ENCODE measurements at regions not wholly inside any gene's neighbourhood (a gene's known extent, or its start where the extent isn't known, plus 50 kb on each side); places are given as distances from the start of the nearest gene placed in this dataset.
A peak's percentile ranks its signal among the peaks of the same experiment; 100 is the strongest.

DNA sequence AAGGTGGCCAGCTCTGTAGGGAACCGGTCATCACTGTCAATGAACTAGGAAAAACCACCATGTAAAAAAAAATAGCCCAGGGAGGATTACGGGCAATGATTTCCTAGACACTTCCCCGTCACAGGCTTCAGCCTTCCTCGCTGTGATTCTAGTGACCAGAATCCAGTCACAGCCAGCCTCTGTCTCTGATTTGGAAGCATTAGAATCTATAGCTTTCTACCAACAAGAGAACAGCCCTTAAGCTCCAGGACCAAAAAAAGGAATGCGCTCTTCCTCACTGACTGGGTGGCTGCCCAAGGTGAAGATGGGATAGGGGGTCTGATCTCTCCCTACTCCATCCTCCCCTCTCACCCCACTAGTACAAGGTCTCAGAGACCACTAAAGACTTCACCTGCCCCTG is 67.2 kb downstream of the TEX35 start:
- TF ChIP-seq TAF1 (IDR thresholded peaks at IDR 0.05; ENCODE audit: low read depth), result no peak
- no peak for TF ChIP-seq CEBPB (IDR thresholded peaks at IDR 0.05)
- TF ChIP-seq, protein P1, sequence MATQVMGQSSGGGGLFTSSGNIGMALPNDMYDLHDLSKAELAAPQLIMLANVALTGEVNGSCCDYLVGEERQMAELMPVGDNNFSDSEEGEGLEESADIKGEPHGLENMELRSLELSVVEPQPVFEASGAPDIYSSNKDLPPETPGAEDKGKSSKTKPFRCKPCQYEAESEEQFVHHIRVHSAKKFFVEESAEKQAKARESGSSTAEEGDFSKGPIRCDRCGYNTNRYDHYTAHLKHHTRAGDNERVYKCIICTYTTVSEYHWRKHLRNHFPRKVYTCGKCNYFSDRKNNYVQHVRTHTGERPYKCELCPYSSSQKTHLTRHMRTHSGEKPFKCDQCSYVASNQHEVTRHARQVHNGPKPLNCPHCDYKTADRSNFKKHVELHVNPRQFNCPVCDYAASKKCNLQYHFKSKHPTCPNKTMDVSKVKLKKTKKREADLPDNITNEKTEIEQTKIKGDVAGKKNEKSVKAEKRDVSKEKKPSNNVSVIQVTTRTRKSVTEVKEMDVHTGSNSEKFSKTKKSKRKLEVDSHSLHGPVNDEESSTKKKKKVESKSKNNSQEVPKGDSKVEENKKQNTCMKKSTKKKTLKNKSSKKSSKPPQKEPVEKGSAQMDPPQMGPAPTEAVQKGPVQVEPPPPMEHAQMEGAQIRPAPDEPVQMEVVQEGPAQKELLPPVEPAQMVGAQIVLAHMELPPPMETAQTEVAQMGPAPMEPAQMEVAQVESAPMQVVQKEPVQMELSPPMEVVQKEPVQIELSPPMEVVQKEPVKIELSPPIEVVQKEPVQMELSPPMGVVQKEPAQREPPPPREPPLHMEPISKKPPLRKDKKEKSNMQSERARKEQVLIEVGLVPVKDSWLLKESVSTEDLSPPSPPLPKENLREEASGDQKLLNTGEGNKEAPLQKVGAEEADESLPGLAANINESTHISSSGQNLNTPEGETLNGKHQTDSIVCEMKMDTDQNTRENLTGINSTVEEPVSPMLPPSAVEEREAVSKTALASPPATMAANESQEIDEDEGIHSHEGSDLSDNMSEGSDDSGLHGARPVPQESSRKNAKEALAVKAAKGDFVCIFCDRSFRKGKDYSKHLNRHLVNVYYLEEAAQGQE (IDR thresholded peaks at IDR 0.05; ENCODE audit: low read depth), result no peak
- no peak for TF ChIP-seq TCF12 (IDR thresholded peaks at IDR 0.05; ENCODE audit: low read depth)
- no peak for TF ChIP-seq CREB1 (IDR thresholded peaks at IDR 0.05; ENCODE audit: low read depth)
- no peak for TF ChIP-seq EGR1 (IDR thresholded peaks at IDR 0.05)
- TF ChIP-seq NFIC (IDR thresholded peaks at IDR 0.05), result no peak
- no peak for TF ChIP-seq EP300 (IDR thresholded peaks at IDR 0.05; ENCODE audit: borderline replicate concordance)
- TF ChIP-seq FOXM1 (IDR thresholded peaks at IDR 0.05; ENCODE audit: borderline replicate concordance, low read depth), result no peak
- TF ChIP-seq TEAD4 (IDR thresholded peaks at IDR 0.05), result no peak
- no peak for TF ChIP-seq ZBTB7A (IDR thresholded peaks at IDR 0.05; ENCODE audit: low read depth)
- TF ChIP-seq, protein P2, sequence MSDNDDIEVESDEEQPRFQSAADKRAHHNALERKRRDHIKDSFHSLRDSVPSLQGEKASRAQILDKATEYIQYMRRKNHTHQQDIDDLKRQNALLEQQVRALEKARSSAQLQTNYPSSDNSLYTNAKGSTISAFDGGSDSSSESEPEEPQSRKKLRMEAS (IDR thresholded peaks at IDR 0.05), result no peak
- no peak for TF ChIP-seq YY1 (IDR thresholded peaks at IDR 0.05; ENCODE audit: low read depth)
- TF ChIP-seq, protein P3, sequence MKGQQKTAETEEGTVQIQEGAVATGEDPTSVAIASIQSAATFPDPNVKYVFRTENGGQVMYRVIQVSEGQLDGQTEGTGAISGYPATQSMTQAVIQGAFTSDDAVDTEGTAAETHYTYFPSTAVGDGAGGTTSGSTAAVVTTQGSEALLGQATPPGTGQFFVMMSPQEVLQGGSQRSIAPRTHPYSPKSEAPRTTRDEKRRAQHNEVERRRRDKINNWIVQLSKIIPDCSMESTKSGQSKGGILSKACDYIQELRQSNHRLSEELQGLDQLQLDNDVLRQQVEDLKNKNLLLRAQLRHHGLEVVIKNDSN (IDR thresholded peaks at IDR 0.05), result no peak
- TF ChIP-seq RAD21 (IDR thresholded peaks at IDR 0.05; ENCODE audit: low read depth), result no peak

DNA sequence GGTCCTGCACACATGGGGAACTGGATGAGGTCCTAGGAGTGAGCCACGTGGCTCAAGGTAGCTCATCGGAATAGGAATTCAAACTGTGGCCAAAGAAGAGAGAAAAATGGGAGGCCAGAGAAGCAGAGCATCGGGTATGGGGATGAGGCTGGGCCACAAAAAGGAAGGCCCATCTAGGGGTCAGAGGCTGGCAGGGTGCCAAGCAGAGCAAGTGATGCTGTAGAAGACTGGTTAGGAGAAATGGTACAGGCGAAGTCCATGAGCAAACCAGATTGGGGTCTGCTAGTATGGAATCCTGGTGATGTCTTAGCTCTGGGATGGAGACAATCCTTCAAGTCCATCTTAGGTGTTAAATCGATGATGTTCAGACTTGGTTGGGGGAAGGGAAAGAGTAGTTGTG is 68.0 kb downstream of the TEX35 start:
- TF ChIP-seq ZBTB7A (IDR thresholded peaks at IDR 0.05; ENCODE audit: low read depth), result no peak
- TF ChIP-seq EGR1 (IDR thresholded peaks at IDR 0.05), result no peak
- TF ChIP-seq CREB1 (IDR thresholded peaks at IDR 0.05; ENCODE audit: low read depth), result no peak
- no peak for TF ChIP-seq FOXM1 (IDR thresholded peaks at IDR 0.05; ENCODE audit: borderline replicate concordance, low read depth)
- TF ChIP-seq CEBPB (IDR thresholded peaks at IDR 0.05), result no peak
- TF ChIP-seq, protein P1 (IDR thresholded peaks at IDR 0.05; ENCODE audit: low read depth), result no peak
- TF ChIP-seq, protein P2 (IDR thresholded peaks at IDR 0.05), result no peak
- TF ChIP-seq TAF1 (IDR thresholded peaks at IDR 0.05; ENCODE audit: low read depth), result no peak
- no peak for TF ChIP-seq TEAD4 (IDR thresholded peaks at IDR 0.05)
- no peak for TF ChIP-seq NFIC (IDR thresholded peaks at IDR 0.05)
- no peak for TF ChIP-seq YY1 (IDR thresholded peaks at IDR 0.05; ENCODE audit: low read depth)
- no peak for TF ChIP-seq EP300 (IDR thresholded peaks at IDR 0.05; ENCODE audit: borderline replicate concordance)
- TF ChIP-seq, protein P3 (IDR thresholded peaks at IDR 0.05), result no peak
- TF ChIP-seq TCF12 (IDR thresholded peaks at IDR 0.05; ENCODE audit: low read depth), result no peak

DNA sequence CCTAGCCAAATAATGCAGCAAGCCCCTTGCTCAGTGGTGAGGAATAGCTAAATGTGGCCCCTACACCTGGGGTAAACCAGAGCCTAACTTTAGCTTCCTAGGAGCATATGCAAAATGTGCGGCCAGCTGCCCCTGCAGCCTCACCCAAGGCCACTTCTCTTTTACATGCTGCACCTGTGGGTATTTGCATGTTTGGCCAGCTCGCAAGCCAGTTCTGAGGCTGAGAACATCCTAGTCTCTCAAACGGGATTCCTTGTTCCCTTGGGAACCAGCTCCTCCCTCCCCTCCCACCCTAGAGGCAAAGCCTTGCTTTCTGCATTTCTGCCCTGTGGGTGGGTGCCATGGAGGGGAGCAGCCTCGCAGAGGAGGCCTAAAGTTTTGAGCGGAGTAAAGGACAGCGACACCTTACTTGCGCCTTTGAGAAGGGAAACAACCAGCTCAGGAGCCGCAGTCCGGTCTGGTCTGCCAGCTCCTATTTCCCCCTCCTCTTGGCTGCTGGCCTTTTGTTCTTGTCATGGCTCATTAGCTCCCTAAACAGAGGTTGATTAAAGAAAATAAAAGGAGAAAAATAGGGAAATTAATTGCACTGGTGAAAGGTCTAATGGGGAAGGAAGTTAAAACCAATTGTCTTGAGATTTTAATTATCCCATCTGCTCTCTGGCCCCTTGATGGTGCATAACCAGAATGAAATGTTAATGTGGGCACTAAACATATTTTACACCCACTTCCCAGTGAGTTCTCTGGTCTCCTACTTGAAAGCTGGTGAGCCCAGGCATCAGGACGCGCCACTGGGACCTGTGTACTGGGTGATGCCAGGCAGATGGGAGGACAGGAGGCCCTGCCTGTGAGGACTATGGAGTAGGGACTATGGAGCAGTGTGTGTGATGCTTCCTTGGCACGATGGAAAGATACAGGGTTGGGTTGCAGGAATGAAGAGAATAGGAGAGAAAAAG is 68.7 kb downstream of the TEX35 start:
- TF ChIP-seq ZBTB7A (IDR thresholded peaks at IDR 0.05; ENCODE audit: low read depth) (no peak), NFIC (IDR thresholded peaks at IDR 0.05) (0 out of 2 replicates have a peak, but pooled peaks have one; percentile 10)

DNA sequence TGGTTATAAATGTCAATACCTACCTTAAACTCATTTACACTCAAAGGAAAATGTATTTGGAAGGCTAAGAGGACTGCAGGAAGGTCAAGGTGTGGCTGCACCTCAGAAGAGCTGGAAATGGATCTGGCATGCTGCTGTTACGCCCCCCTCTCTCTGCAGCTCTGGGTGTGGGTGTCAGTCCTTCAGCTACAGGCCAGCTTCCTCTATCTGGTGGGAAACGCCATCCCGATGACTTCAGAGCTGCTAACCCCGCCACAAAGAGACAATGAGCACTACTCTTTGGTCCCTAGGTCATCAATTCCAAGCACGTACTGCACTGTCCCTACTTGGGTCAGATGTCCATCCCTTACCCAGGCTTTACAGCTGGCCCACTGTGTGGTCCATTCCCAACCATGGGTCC is 74.2 kb downstream of the TEX35 start:
- TF ChIP-seq TAF1 (IDR thresholded peaks at IDR 0.05; ENCODE audit: low read depth) (no peak), TCF12 (IDR thresholded peaks at IDR 0.05; ENCODE audit: low read depth) (no peak), FOXM1 (IDR thresholded peaks at IDR 0.05; ENCODE audit: borderline replicate concordance, low read depth) (no peak)
- TF ChIP-seq, protein P1 (IDR thresholded peaks at IDR 0.05; ENCODE audit: low read depth), result no peak

Measured in Ishikawa (cell line).